Hippocampal formation (tissue), 2 donors: ENCODE measurements at regions not wholly inside any gene's neighbourhood (a gene's known extent, or its start where the extent isn't known, plus 50 kb on each side); places are given as distances from the start of the nearest gene placed in this dataset.
"Not testable (repeated sequence)": the region's sequence is repeated elsewhere in the genome, so short reads cannot be mapped to it uniquely, and the experiment has no call there.

ENCODE experiments used
- DNase-seq, 2 donors: peaks; one replicate each; lab custom pipeline; 2025; lab: John Stamatoyannopoulos, UW

GRCh38 chr5:30596495-30597064 lies 596.9 kb upstream of the CDH6 start:
- no peak for DNase-seq

- DNase-seq, result no peak
Observed at GRCh38 chr5:30594331-30594730, 599.2 kb upstream of the CDH6 start.

- no peak for DNase-seq
Observed at GRCh38 chr5:30592833-30593232, 600.7 kb upstream of the CDH6 start.

GRCh38 chr5:30581198-30581935 lies 612.1 kb upstream of the CDH6 start:
- DNase-seq, result no peak

- DNase-seq, result no peak
Observed at GRCh38 chr5:30574761-30575160, 618.7 kb upstream of the CDH6 start.

GRCh38 chr5:30572279-30572678 lies 621.2 kb upstream of the CDH6 start:
- no peak for DNase-seq

- no peak for DNase-seq
Observed at GRCh38 chr5:30561771-30562170, 631.7 kb upstream of the CDH6 start.

GRCh38 chr5:30551618-30552017 lies 641.9 kb upstream of the CDH6 start:
- DNase-seq, result no peak

GRCh38 chr5:30548580-30549305 lies 644.7 kb upstream of the CDH6 start:
- DNase-seq, result no peak

GRCh38 chr5:30540150-30540549 lies 653.3 kb upstream of the CDH6 start:
- no peak for DNase-seq

- DNase-seq, result no peak
Observed at GRCh38 chr5:30539004-30539634, 654.4 kb upstream of the CDH6 start.

- DNase-seq, result no peak
Observed at GRCh38 chr5:30525353-30525752, 668.1 kb upstream of the CDH6 start.

GRCh38 chr5:30524428-30524827 lies 669.1 kb upstream of the CDH6 start:
- DNase-seq, result no peak

- no peak for DNase-seq
Observed at GRCh38 chr5:30523061-30523460, 670.4 kb upstream of the CDH6 start.

GRCh38 chr5:30505014-30505886 lies 688.2 kb upstream of the CDH6 start:
- DNase-seq, result no peak

GRCh38 chr5:30502277-30502676 lies 691.2 kb upstream of the CDH6 start:
- no peak for DNase-seq

- DNase-seq, result no peak
Observed at GRCh38 chr5:30501065-30501464, 692.4 kb upstream of the CDH6 start.

GRCh38 chr5:30500513-30500912 lies 693.0 kb upstream of the CDH6 start:
- no peak for DNase-seq

- no peak for DNase-seq
Observed at GRCh38 chr5:30499402-30499801, 694.1 kb upstream of the CDH6 start.

- no peak for DNase-seq
Observed at GRCh38 chr5:30498972-30499371, 694.5 kb upstream of the CDH6 start.

GRCh38 chr5:30498509-30498908 lies 695.0 kb upstream of the CDH6 start:
- not testable (repeated sequence) for DNase-seq

- not testable (repeated sequence) for DNase-seq
Observed at GRCh38 chr5:30494113-30494512, 699.4 kb upstream of the CDH6 start.
